Neural cell (in vitro differentiated cells): ENCODE measurements at regions not wholly inside any gene's neighbourhood (a gene's known extent, or its start where the extent isn't known, plus 50 kb on each side); places are given as distances from the start of the nearest gene placed in this dataset.

Experiments
- EP300 ChIP-seq: fragments of 450-650 bp; conservative IDR thresholded peaks from 2 replicates; pipeline ENCODE4 v1.6.1; 2014; ENCODE audit warnings: antibody characterized with exemption, mild to moderate bottlenecking, moderate library complexity; ENCODE audit not compliant: poor library complexity, severe bottlenecking
- EZH2 ChIP-seq: fragments of 200-600, 300-800 bp; shearing (Covaris generic), sonication (generic); IDR thresholded peaks from 2 replicates; pipeline ENCODE4 v1.6.1; 2014; ENCODE audit warnings: antibody characterized with exemption, low read length, borderline replicate concordance, mild to moderate bottlenecking; ENCODE audit not compliant: insufficient read depth, poor library complexity, severe bottlenecking
- RAD21 ChIP-seq: fragments of 450-650 bp; conservative IDR thresholded peaks from 2 replicates; pipeline ENCODE4 v1.6.1; 2014; ENCODE audit warnings: antibody characterized with exemption, mild to moderate bottlenecking, moderate library complexity
- SMC3 ChIP-seq: fragments of 450-650 bp; conservative IDR thresholded peaks from 2 replicates; pipeline ENCODE4 v1.6.1; 2014; ENCODE audit warnings: antibody characterized with exemption, mild to moderate bottlenecking, moderate library complexity; ENCODE audit not compliant: poor library complexity
- TF ChIP-seq, protein P1 (sequence below): fragments of 450-650 bp; IDR thresholded peaks from 2 replicates; pipeline ENCODE4 v1.5.1; 2014; ENCODE audit warnings: antibody characterized with exemption, mild to moderate bottlenecking, moderate library complexity; ENCODE audit not compliant: poor library complexity, severe bottlenecking
- TF ChIP-seq, protein P2 (sequence below): IDR thresholded peaks from 2 replicates; pipeline ENCODE4 v1.6.1; 2012; ENCODE audit warnings: borderline replicate concordance

DNA sequence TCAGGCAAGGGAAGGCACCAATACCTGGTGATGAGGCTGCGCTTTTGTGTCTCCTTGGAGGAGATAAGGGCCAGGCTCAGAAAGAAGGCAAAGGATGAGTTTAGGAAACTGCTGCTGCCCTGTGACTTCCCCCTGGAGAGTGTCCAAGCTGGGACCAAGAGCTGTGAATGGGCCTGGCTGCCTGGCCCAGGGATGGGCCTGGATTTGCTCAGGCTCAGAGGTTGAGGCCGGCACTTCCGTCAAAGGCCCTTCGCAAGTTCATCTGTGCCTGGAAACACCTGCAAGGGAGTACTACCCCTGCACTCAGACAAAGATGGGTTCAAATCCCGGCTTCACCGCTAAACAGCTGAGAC, 50.5 kb upstream of the NANOS1 start:
- TF ChIP-seq, protein P1, sequence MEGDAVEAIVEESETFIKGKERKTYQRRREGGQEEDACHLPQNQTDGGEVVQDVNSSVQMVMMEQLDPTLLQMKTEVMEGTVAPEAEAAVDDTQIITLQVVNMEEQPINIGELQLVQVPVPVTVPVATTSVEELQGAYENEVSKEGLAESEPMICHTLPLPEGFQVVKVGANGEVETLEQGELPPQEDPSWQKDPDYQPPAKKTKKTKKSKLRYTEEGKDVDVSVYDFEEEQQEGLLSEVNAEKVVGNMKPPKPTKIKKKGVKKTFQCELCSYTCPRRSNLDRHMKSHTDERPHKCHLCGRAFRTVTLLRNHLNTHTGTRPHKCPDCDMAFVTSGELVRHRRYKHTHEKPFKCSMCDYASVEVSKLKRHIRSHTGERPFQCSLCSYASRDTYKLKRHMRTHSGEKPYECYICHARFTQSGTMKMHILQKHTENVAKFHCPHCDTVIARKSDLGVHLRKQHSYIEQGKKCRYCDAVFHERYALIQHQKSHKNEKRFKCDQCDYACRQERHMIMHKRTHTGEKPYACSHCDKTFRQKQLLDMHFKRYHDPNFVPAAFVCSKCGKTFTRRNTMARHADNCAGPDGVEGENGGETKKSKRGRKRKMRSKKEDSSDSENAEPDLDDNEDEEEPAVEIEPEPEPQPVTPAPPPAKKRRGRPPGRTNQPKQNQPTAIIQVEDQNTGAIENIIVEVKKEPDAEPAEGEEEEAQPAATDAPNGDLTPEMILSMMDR: no peak
- TF ChIP-seq EZH2 (no peak), SMC3 (no peak), RAD21 (no peak), EP300 (no peak)
- TF ChIP-seq, protein P2, sequence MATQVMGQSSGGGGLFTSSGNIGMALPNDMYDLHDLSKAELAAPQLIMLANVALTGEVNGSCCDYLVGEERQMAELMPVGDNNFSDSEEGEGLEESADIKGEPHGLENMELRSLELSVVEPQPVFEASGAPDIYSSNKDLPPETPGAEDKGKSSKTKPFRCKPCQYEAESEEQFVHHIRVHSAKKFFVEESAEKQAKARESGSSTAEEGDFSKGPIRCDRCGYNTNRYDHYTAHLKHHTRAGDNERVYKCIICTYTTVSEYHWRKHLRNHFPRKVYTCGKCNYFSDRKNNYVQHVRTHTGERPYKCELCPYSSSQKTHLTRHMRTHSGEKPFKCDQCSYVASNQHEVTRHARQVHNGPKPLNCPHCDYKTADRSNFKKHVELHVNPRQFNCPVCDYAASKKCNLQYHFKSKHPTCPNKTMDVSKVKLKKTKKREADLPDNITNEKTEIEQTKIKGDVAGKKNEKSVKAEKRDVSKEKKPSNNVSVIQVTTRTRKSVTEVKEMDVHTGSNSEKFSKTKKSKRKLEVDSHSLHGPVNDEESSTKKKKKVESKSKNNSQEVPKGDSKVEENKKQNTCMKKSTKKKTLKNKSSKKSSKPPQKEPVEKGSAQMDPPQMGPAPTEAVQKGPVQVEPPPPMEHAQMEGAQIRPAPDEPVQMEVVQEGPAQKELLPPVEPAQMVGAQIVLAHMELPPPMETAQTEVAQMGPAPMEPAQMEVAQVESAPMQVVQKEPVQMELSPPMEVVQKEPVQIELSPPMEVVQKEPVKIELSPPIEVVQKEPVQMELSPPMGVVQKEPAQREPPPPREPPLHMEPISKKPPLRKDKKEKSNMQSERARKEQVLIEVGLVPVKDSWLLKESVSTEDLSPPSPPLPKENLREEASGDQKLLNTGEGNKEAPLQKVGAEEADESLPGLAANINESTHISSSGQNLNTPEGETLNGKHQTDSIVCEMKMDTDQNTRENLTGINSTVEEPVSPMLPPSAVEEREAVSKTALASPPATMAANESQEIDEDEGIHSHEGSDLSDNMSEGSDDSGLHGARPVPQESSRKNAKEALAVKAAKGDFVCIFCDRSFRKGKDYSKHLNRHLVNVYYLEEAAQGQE: no peak
